GM23248 (cell line): ENCODE measurements at regions not wholly inside any gene's neighbourhood (a gene's known extent, or its start where the extent isn't known, plus 50 kb on each side); places are given as distances from the start of the nearest gene placed in this dataset.

Experiments used
- DNase-seq: peaks from one replicate; pipeline ENCODE4 v3.0.0-alpha.2; 2015
- H2AFZ ChIP-seq: fragments of 200-600 bp; sonication (generic); 2 replicates; pipeline ENCODE4 v1.6.1; 2016; ENCODE audit warnings: antibody characterized with exemption
- H3F3A ChIP-seq: fragments of 200-600 bp; sonication (generic); 2 replicates; pipeline ENCODE4 v1.6.1; 2016; ENCODE audit warnings: mild to moderate bottlenecking, antibody characterized with exemption, mixed run types; ENCODE audit not compliant: insufficient read depth
- H3K27ac ChIP-seq: fragments of 200-600 bp; sonication (generic); 2 replicates; pipeline ENCODE4 v1.5.1; 2016; ENCODE audit warnings: mild to moderate bottlenecking
- H3K27me3 ChIP-seq: fragments of 200-600 bp; sonication (generic); replicated peaks from 2 replicates; pipeline ENCODE4 v1.6.1; 2016; ENCODE audit warnings: mild to moderate bottlenecking; ENCODE audit not compliant: insufficient read depth
- H3K36me3 ChIP-seq: fragments of 200-600 bp; sonication (generic); 2 replicates; pipeline ENCODE4 v1.6.1; 2016; ENCODE audit warnings: low read depth, mild to moderate bottlenecking
- H3K4me1 ChIP-seq: fragments of 200-600 bp; sonication (generic); 2 replicates; pipeline ENCODE4 v1.6.1; 2016; ENCODE audit warnings: mild to moderate bottlenecking; ENCODE audit not compliant: insufficient read depth
- H3K4me2 ChIP-seq: fragments of 200-600 bp; sonication (generic); one replicate; pipeline ENCODE4 v1.6.1; 2016; ENCODE audit warnings: mild to moderate bottlenecking; ENCODE audit not compliant: unreplicated experiment
- H3K4me3 ChIP-seq: fragments of 200-600 bp; sonication (generic); 2 replicates; pipeline ENCODE4 v1.5.1; 2016; ENCODE audit warnings: mild to moderate bottlenecking
- H3K79me2 ChIP-seq: fragments of 200-600 bp; sonication (generic); 2 replicates; pipeline ENCODE4 v1.6.1; 2016; ENCODE audit warnings: mild to moderate bottlenecking; ENCODE audit not compliant: insufficient read depth
- H3K9ac ChIP-seq: fragments of 200-600 bp; sonication (generic); 2 replicates; pipeline ENCODE4 v1.6.1; 2016; ENCODE audit warnings: mild to moderate bottlenecking
- H3K9me2 ChIP-seq: fragments of 200-600 bp; sonication (generic); 2 replicates; pipeline ENCODE4 v1.6.1; 2016; ENCODE audit warnings: mixed run types, mild to moderate bottlenecking, moderate library complexity; ENCODE audit not compliant: insufficient read depth
- H3K9me3 ChIP-seq: fragments of 200-600 bp; sonication (generic); one replicate; pipeline ENCODE4 v1.6.1; 2017; ENCODE audit warnings: low read depth
- H4K20me1 ChIP-seq: fragments of 200-600 bp; sonication (generic); 2 replicates; pipeline ENCODE4 v1.6.0; 2016; ENCODE audit not compliant: insufficient read depth
- EZH2 ChIP-seq: fragments of 200-600 bp; sonication (generic); IDR thresholded peaks from 2 replicates; pipeline ENCODE4 v1.6.1; 2018; ENCODE audit warnings: antibody characterized with exemption, mild to moderate bottlenecking; ENCODE audit not compliant: insufficient read depth, poor library complexity, severe bottlenecking
- EZH2phosphoT487 ChIP-seq: fragments of 200-600 bp; sonication (generic); IDR thresholded peaks from 2 replicates; pipeline ENCODE4 v1.6.1; 2018; ENCODE audit warnings: antibody characterized with exemption, moderate library complexity, mild to moderate bottlenecking, low read depth; ENCODE audit not compliant: insufficient read depth
- WGBS, 2 experiments: methylation state at CpG; one replicate each; pipeline ENCODE4 v1.1.6; 2015 to 2017; ENCODE audit warnings: low lambda C conversion rate in 2 of 2, low coverage in 1 of 2; ENCODE audit errors: missing lambda C conversion rate in 2 of 2; 5-methylcytosine and 5-hydroxymethylcytosine counted together
- in situ Hi-C: fragments of 300-500 bp; cut with MboI; formaldehyde crosslinking; loops from 2 replicates; pipeline ENCODE4 v1.15.0; 2020

GRCh38 chr20:22312744-22313346 lies 271.5 kb downstream of the FOXA2 start:
- H3K79me2 ChIP-seq = no peaks in the 10 kb centered on the region
- H3K9ac ChIP-seq = no peak overlapping the region
- TF ChIP-seq EZH2phosphoT487 (no peak), EZH2 (no peak)
- peak; percentile 61 for DNase-seq
- H3K27ac ChIP-seq = no peak overlapping the region
- no peaks in the 10 kb centered on the region for H4K20me1 ChIP-seq
- WGBS, 2 experiments = 1% methylated on average over 6 of the region's 6 CpGs
- H3K4me1 ChIP-seq = no peaks in the 10 kb centered on the region
- H3F3A ChIP-seq = no peaks in the 10 kb centered on the region
- H2AFZ ChIP-seq = no peak overlapping the region
- in situ Hi-C loops = no loop called here
- H3K9me2 ChIP-seq = no peaks in the 10 kb centered on the region
- H3K36me3 ChIP-seq = no peaks in the 10 kb centered on the region
- H3K4me2 ChIP-seq = no peak overlapping the region
- no peaks in the 10 kb centered on the region for H3K9me3 ChIP-seq
- H3K27me3 ChIP-seq = peaks cover 5% of the 10 kb centered on the region; the same call in 1 of the 2 replicates
- H3K4me3 ChIP-seq = no peak overlapping the region

DNA sequence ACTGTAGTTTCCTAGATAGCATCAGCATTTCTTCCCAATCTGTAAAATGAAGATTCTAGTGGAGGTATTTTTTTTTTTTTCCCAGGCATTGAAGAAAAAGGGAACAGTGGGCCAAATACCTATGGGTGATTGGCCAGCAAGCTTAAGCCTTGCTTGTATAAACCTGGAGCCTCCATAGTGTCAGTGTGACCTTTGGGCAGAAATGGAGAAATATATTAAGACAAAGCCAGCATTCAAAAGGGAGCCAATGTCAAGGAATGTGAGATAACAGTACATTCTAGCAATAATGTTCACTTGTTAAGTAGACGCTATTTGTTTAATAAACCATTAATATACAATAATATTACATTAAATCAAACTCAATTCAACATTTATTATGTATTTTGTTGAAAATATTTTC lies 275.4 kb downstream of the FOXA2 start:
- H3K4me3 ChIP-seq = no peak overlapping the region
- H3K79me2 ChIP-seq = no peaks in the 10 kb centered on the region
- H3K9ac ChIP-seq = no peak overlapping the region
- H3F3A ChIP-seq = no peaks in the 10 kb centered on the region
- H2AFZ ChIP-seq = no peak overlapping the region
- in situ Hi-C loops = no loop called here
- H4K20me1 ChIP-seq = no peaks in the 10 kb centered on the region
- no peaks in the 10 kb centered on the region for H3K36me3 ChIP-seq
- H3K4me1 ChIP-seq = no peaks in the 10 kb centered on the region
- no peaks in the 10 kb centered on the region for H3K9me2 ChIP-seq
- 54 to 64% methylated on average over 1 of the region's 1 CpG for WGBS, 2 experiments
- H3K27ac ChIP-seq = no peak overlapping the region
- H3K27me3 ChIP-seq = no peaks in the 10 kb centered on the region
- H3K4me2 ChIP-seq = no peak overlapping the region
- no peaks in the 10 kb centered on the region for H3K9me3 ChIP-seq
- no peak for DNase-seq
- no peak for TF ChIP-seq EZH2

- no peaks in the 10 kb centered on the region for H3K9me2 ChIP-seq
- no peak for DNase-seq
- WGBS, 2 experiments = 3% methylated on average over 1 of the region's 1 CpG
- H3K4me3 ChIP-seq = no peak overlapping the region
- no peaks in the 10 kb centered on the region for H3K4me1 ChIP-seq
- H2AFZ ChIP-seq = no peak overlapping the region
- H3F3A ChIP-seq = no peaks in the 10 kb centered on the region
- H3K4me2 ChIP-seq = no peak overlapping the region
- H3K79me2 ChIP-seq = no peaks in the 10 kb centered on the region
- H3K9ac ChIP-seq = no peak overlapping the region
- H3K27me3 ChIP-seq = no peaks in the 10 kb centered on the region
- H4K20me1 ChIP-seq = no peaks in the 10 kb centered on the region
- TF ChIP-seq EZH2phosphoT487 = no peak
- no peak for TF ChIP-seq EZH2
- in situ Hi-C loops = no loop called here
- no peak overlapping the region for H3K27ac ChIP-seq
- no peaks in the 10 kb centered on the region for H3K36me3 ChIP-seq
- no peaks in the 10 kb centered on the region for H3K9me3 ChIP-seq
These were observed 277.0 kb downstream of the FOXA2 start for GRCh38 chr20:22307409-22307808.

GRCh38 chr20:22305381-22305780 lies 279.0 kb downstream of the FOXA2 start:
- in situ Hi-C loops = no loop called here
- H3K4me2 ChIP-seq = no peak overlapping the region
- 8 to 18% methylated on average over 2 of the region's 2 CpGs for WGBS, 2 experiments
- no peak overlapping the region for H3K27ac ChIP-seq
- H3F3A ChIP-seq = no peaks in the 10 kb centered on the region
- H3K9me3 ChIP-seq = no peaks in the 10 kb centered on the region
- H3K9ac ChIP-seq = no peak overlapping the region
- no peaks in the 10 kb centered on the region for H3K27me3 ChIP-seq
- no peaks in the 10 kb centered on the region for H3K4me1 ChIP-seq
- H3K9me2 ChIP-seq = no peaks in the 10 kb centered on the region
- no peak for DNase-seq
- H2AFZ ChIP-seq = no peak overlapping the region
- TF ChIP-seq EZH2phosphoT487 = no peak
- no peak for TF ChIP-seq EZH2
- no peaks in the 10 kb centered on the region for H4K20me1 ChIP-seq
- no peak overlapping the region for H3K4me3 ChIP-seq
- no peaks in the 10 kb centered on the region for H3K79me2 ChIP-seq
- no peaks in the 10 kb centered on the region for H3K36me3 ChIP-seq

DNA sequence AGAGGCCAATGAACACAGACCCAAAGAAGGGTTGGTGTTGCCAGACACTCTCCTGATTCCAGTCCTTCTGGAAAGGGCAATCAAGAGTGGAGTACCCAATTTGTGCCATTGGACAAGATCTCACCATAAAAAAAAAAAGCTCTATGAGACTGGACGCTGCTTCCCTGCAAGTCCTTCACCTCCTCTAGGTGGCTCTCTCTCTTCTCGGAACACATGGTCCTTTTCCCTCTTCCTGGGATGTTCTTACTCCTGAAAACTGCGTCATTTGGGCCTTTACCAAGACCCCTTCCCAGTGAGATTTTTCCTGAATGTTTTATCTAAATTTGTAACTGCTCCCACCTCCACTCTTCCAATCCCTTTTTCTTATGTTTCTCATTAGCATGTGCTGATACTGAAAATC lies 280.8 kb downstream of the FOXA2 start:
- Histone ChIP-seq H3K9me3 (no peaks in the 10 kb centered on the region), H3K9me2 (no peaks in the 10 kb centered on the region), H3K4me1 (no peaks in the 10 kb centered on the region), H3K36me3 (no peaks in the 10 kb centered on the region), H3K9ac (no peak overlapping the region), H3K27me3 (no peaks in the 10 kb centered on the region), H3K4me3 (no peak overlapping the region), H2AFZ (no peak overlapping the region), H3K79me2 (no peaks in the 10 kb centered on the region), H3F3A (no peaks in the 10 kb centered on the region), H3K27ac (no peak overlapping the region), H3K4me2 (no peak overlapping the region), H4K20me1 (no peaks in the 10 kb centered on the region)
- WGBS, 2 experiments = 31 to 34% methylated on average over 3 of the region's 3 CpGs
- DNase-seq = peak; percentile 17
- no peak for TF ChIP-seq EZH2phosphoT487
- TF ChIP-seq EZH2 = no peak
- in situ Hi-C loops = no loop called here
